ENCODE measurements at regions not wholly inside any gene's neighbourhood (a gene's known extent, or its start where the extent isn't known, plus 50 kb on each side); places are given as distances from the start of the nearest gene placed in this dataset.

GRCh38 chr14:71534506-71534905 is 397.7 kb upstream of the RGS6 start:
- peaks cover 56% of the 10 kb centered on the region for H3K4me1 Mint-ChIP-seq
- H3K4me3 Mint-ChIP-seq = no peak overlapping the region
- DNase-seq (ENCODE audit: low spot score) = no peak
- no peak for TF ChIP-seq HMGA2 (CRISPR knock-in tag; IDR thresholded peaks at IDR 0.05)
- TF ChIP-seq MYBL2 (CRISPR knock-in tag; IDR thresholded peaks at IDR 0.05) = no peak
- TF ChIP-seq NFATC4 (CRISPR knock-in tag; IDR thresholded peaks at IDR 0.05) = no peak
- no peak for TF ChIP-seq ZNF219 (CRISPR knock-in tag; IDR thresholded peaks at IDR 0.05; ENCODE audit: borderline replicate concordance)
- TF ChIP-seq NFE2L1 (CRISPR knock-in tag; IDR thresholded peaks at IDR 0.05) = no peak
- TF ChIP-seq SP1 (CRISPR knock-in tag; conservative IDR thresholded peaks at IDR 0.05) = no peak
- no peak for TF ChIP-seq ZNF671 (CRISPR knock-in tag; IDR thresholded peaks at IDR 0.05)
- TF ChIP-seq FOXK1 (CRISPR knock-in tag; IDR thresholded peaks at IDR 0.05) = no peak
- TF ChIP-seq ZNF232 (CRISPR knock-in tag; IDR thresholded peaks at IDR 0.05) = no peak
- no peak for TF ChIP-seq TEAD4 (CRISPR knock-in tag; IDR thresholded peaks at IDR 0.05)
- TF ChIP-seq FOXP1 (CRISPR knock-in tag; IDR thresholded peaks at IDR 0.05; ENCODE audit: borderline replicate concordance) = no peak
- TF ChIP-seq ERG (CRISPR knock-in tag; IDR thresholded peaks at IDR 0.05) = no peak
- TF ChIP-seq ZMAT4 (CRISPR knock-in tag; IDR thresholded peaks at IDR 0.05) = no peak
- TF ChIP-seq SMAD4 (CRISPR knock-in tag; IDR thresholded peaks at IDR 0.05) = no peak
- no peaks in the 10 kb centered on the region for H3K27me3 Mint-ChIP-seq (ENCODE audit: low read depth)
- H3K27ac Mint-ChIP-seq = no peak overlapping the region
- peaks cover 13% of the 10 kb centered on the region for H3K36me3 Mint-ChIP-seq
- POLR2A ChIA-PET = no interaction called here
- no peaks in the 10 kb centered on the region for H3K9me3 Mint-ChIP-seq
- CTCF ChIA-PET = no interaction called here
- no peak for ATAC-seq

- no peak for ATAC-seq
- H3K4me1 Mint-ChIP-seq = peaks cover 63% of the 10 kb centered on the region
- H3K4me3 Mint-ChIP-seq = no peak overlapping the region
- TF ChIP-seq ZNF396 (CRISPR knock-in tag; IDR thresholded peaks at IDR 0.05; ENCODE audit: borderline replicate concordance) = no peak
- no peak for TF ChIP-seq SP1 (CRISPR knock-in tag; conservative IDR thresholded peaks at IDR 0.05)
- TF ChIP-seq NFYB (CRISPR knock-in tag; conservative IDR thresholded peaks at IDR 0.05; ENCODE audit: low read depth) = no peak
- TF ChIP-seq CREB1 (CRISPR knock-in tag; IDR thresholded peaks at IDR 0.05) = no peak
- no peak for TF ChIP-seq HMGA2 (CRISPR knock-in tag; IDR thresholded peaks at IDR 0.05)
- TF ChIP-seq ZNF219 (CRISPR knock-in tag; IDR thresholded peaks at IDR 0.05; ENCODE audit: borderline replicate concordance) = no peak
- TF ChIP-seq MAX (CRISPR knock-in tag; IDR thresholded peaks at IDR 0.05) = no peak
- TF ChIP-seq USF1 (CRISPR knock-in tag; IDR thresholded peaks at IDR 0.05) = no peak
- TF ChIP-seq ZNF425 (CRISPR knock-in tag; conservative IDR thresholded peaks at IDR 0.05) = no peak
- no peak for TF ChIP-seq FOXJ3 (CRISPR knock-in tag; IDR thresholded peaks at IDR 0.05; ENCODE audit: borderline replicate concordance)
- no peak for TF ChIP-seq CTCF (IDR thresholded peaks at IDR 0.05)
- TF ChIP-seq CDX4 (CRISPR knock-in tag; IDR thresholded peaks at IDR 0.05; ENCODE audit: borderline replicate concordance) = no peak
- TF ChIP-seq PRDM15 (CRISPR knock-in tag; IDR thresholded peaks at IDR 0.05) = no peak
- no peak for TF ChIP-seq JAZF1 (CRISPR knock-in tag; IDR thresholded peaks at IDR 0.05)
- TF ChIP-seq ZNF232 (CRISPR knock-in tag; IDR thresholded peaks at IDR 0.05) = no peak
- no peak for DNase-seq (ENCODE audit: low spot score)
- POLR2A ChIA-PET = interaction anchor here (0.6 kb wide), 3 partner anchors 24 to 41 kb away, joined by 3 to 4 read pairs (median 4); no protein-coding TSS in a partner anchor
- H3K9me3 Mint-ChIP-seq = no peaks in the 10 kb centered on the region
- H3K36me3 Mint-ChIP-seq = peaks cover 5% of the 10 kb centered on the region
- H3K27me3 Mint-ChIP-seq (ENCODE audit: low read depth) = no peaks in the 10 kb centered on the region
- H3K27ac Mint-ChIP-seq = 0 out of 2 replicates have a peak overlapping the region, but pooled peaks have one; percentile 0
- CTCF ChIA-PET = no interaction called here
These were observed 396.1 kb upstream of the RGS6 start for GRCh38 chr14:71536015-71536740.

All from WTC11 (cell line).